Aorta (tissue), 5 donors: ENCODE measurements at regions not wholly inside any gene's neighbourhood (a gene's known extent, or its start where the extent isn't known, plus 50 kb on each side); places are given as distances from the start of the nearest gene placed in this dataset.

ENCODE experiments used
- ATAC-seq: fragments of 200-7000 bp; cut with Tn5 transposase; one replicate; pipeline ENCODE4 v1.9.1; 2022; ENCODE audit warnings: moderate library complexity; ENCODE audit not compliant: low FRiP score
- DNase-seq, 2 donors: peaks; one replicate each; pipeline ENCODE4 v3.0.0-alpha.2; 2020
- H3K27ac ChIP-seq, 2 donors: one replicate each; pipeline ENCODE4 v1.5.1; 2013; ENCODE audit warnings: low read length in 2 of 2, mild to moderate bottlenecking in 2 of 2, moderate library complexity in 2 of 2, control low read depth in 1 of 2, inconsistent platforms in 1 of 2, low read depth in 1 of 2
- H3K27me3 ChIP-seq, 2 donors: one replicate each; pipeline ENCODE4 v1.6.1; 2013; ENCODE audit warnings: control low read depth in 1 of 2, low read length in 1 of 2, mild to moderate bottlenecking in 1 of 2, moderate library complexity in 1 of 2; ENCODE audit not compliant: insufficient read depth in 2 of 2, control insufficient read depth in 1 of 2
- H3K36me3 ChIP-seq, 2 donors: one replicate each; pipeline ENCODE4 v1.6.1; 2013; ENCODE audit warnings: control low read depth in 1 of 2, low read length in 1 of 2, mild to moderate bottlenecking in 1 of 2; ENCODE audit not compliant: insufficient read depth in 2 of 2, control insufficient read depth in 1 of 2
- H3K4me1 ChIP-seq, 2 donors: one replicate each; pipeline ENCODE4 v1.6.1; 2013; ENCODE audit warnings: low read length in 2 of 2, control low read depth in 1 of 2, mild to moderate bottlenecking in 1 of 2, moderate library complexity in 1 of 2; ENCODE audit not compliant: insufficient read depth in 2 of 2, control insufficient read depth in 1 of 2
- H3K4me3 ChIP-seq, 2 donors: one replicate each; pipeline ENCODE4 v1.5.1; 2013; ENCODE audit warnings: low read length in 2 of 2, control low read depth in 1 of 2, mild to moderate bottlenecking in 1 of 2
- H3K9me3 ChIP-seq: one replicate; pipeline ENCODE4 v1.6.1; 2013; ENCODE audit warnings: mild to moderate bottlenecking, low read length; ENCODE audit not compliant: control insufficient read depth
- WGBS, 2 donors: extraction: QIAGEN DNeasy Blood & Tissue Kit; methylation state at CpG; one replicate each; pipeline ENCODE4 v1.1.7; 2013; 5-methylcytosine and 5-hydroxymethylcytosine counted together
- intact Hi-C, 2 donors: fragments of 100-400 bp; cut with DNase I; formaldehyde crosslinking; loops; one replicate each; pipeline versions ENCODE4 v1.14.2 to v1.15.0; 2022
- donor health status: healthy with polysubstance abuse.
- donor health status: Bipolar disorder and iron deficiency.
- donor health status: DM: no; HTN: no; CAD: no.
- donor health status: DM: no; HTN: no; CAD: no.
- donor health status: DM: yes; HTN: yes; CAD: no.

DNA sequence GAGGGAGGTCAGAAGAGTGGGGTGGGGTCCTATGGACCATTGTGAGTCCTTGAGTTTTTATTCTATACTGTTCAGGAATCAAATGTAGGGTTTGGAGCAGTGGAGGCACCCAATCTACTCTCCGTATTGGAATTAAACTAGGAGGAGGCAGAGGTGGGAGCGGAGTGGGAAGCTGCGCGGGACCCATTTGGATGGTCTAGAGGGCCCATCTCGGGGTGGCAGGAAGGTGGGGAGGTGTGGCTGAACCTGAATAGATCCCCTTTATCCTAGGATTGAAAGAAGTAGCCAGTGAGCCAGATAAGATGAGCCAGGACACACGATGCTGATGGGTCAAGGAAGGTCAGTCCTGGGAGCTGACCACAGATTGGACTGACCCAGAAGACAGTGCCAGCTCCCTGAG lies 325.8 kb downstream of the AJAP1 start:
- peak in 1 of 2 donors; percentile 23 for DNase-seq
- no peaks in the 10 kb centered on the region for H3K27me3 ChIP-seq
- H3K4me1 ChIP-seq, result no peaks in the 10 kb centered on the region
- no peaks in the 10 kb centered on the region for H3K36me3 ChIP-seq
- no peak for ATAC-seq
- intact Hi-C loops, result no loop called here
- no peak overlapping the region for H3K4me3 ChIP-seq
- H3K27ac ChIP-seq, result no peak overlapping the region
- WGBS, 2 donors, result 81 to 86% methylated on average over 6 of the region's 6 CpGs
- peaks cover 1% of the 10 kb centered on the region for H3K9me3 ChIP-seq

DNA sequence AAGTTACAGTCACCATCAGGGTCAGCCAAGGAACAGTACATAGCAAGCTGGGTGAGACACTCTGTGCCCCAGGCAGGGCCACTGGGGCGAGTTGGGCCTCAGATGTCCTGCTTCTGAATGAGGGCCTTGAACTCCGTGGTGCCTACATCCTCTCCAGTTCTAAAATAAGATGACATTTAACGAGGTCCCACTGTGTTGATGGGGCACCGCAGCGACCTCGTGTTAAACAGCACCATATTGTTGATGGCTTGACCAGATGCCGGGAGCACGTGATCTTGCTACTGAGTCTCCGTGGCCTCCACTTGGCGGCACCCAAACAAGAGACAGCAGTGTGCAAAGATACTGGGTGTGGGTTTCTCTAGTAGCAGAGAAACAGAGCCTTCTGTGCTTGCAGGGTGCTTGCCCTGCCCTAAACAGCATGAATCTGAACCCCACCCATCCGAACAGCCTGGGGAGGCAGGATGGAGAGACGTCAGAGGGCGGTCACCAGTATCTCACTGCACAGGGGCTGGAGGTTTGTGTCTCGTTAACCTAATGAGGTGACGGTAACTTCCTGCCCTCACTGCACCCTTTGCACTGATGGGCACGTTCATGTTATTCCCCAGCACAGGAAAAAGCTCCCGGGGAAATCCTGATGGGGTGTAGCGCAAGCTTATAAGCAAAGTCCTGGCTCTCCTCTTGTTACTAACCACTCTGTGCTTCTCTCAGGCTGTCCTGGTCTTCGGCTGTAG lies 324.4 kb downstream of the AJAP1 start:
- intact Hi-C loops, result no loop called here
- Histone ChIP-seq H3K4me1 (no peaks in the 10 kb centered on the region), H3K4me3 (no peak overlapping the region), H3K36me3 (no peaks in the 10 kb centered on the region), H3K27ac (no peak overlapping the region), H3K9me3 (peaks cover under 1% of the 10 kb centered on the region), H3K27me3 (no peaks in the 10 kb centered on the region)
- WGBS, 2 donors, result 63 to 65% methylated on average over 19 of the region's 19 CpGs
- no peak for ATAC-seq
- peak in 1 of 2 donors; percentile 38 for DNase-seq

DNA sequence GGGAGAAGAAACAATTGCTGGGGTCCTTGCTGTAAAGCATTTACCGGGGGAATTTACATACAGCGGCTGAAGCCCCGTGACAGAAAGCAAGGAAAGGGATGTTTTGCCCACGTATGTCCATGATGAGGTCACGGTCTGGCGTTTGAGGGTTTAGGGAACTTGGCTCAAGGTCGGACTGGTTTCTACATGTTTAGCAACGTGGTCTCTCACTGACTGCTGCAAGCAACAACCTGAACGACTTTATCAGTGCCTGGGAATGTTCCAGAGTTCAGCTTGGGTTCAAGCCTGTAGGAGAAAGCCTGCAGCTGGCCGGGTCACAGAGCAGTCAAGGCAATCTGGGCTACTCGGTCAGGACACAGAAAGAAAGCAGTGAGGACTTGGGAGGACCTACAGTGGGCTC lies 323.3 kb downstream of the AJAP1 start:
- H3K27ac ChIP-seq, result no peak overlapping the region
- ATAC-seq (no peak), DNase-seq (peak in 1 of 2 donors; percentile 15)
- no peaks in the 10 kb centered on the region for H3K36me3 ChIP-seq
- no peaks in the 10 kb centered on the region for H3K27me3 ChIP-seq
- no peaks in the 10 kb centered on the region for H3K9me3 ChIP-seq
- no peaks in the 10 kb centered on the region for H3K4me1 ChIP-seq
- intact Hi-C loops, result no loop called here
- WGBS, 2 donors, result 45 to 55% methylated on average over 10 of the region's 11 CpGs
- no peak overlapping the region for H3K4me3 ChIP-seq

DNA sequence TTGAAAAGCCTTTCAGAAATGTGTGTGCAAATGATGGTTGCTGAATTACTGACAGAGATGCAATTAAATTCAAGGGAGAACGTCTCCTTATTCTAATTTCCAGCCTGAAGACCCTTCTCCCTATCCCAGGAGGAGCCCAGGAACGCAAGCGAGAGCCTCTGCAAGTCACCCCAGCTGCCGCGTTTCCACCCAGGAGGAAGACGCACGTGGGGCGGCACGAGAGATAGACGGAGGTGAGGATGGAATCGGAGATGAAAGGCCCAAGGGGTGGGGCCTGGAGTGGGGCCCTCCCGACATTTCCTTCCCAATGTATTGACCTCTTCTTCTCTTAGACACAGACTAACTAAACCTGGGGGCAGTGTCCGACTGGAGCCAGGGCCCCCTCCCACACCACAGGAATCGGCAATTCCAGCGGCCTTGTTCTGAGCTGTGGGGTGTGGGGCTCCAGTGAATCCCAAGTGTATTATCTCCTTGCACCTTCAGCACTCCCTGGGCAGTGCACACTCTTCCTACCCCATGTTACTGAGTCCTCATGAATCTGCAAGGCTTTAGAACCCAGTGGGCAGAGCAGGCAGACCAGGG lies 322.5 kb downstream of the AJAP1 start:
- peak in 1 of 2 donors; percentile 45 for DNase-seq
- WGBS, 2 donors, result 80 to 85% methylated on average over 15 of the region's 15 CpGs
- Histone ChIP-seq H3K4me3 (no peak overlapping the region), H3K36me3 (no peaks in the 10 kb centered on the region), H3K9me3 (no peaks in the 10 kb centered on the region), H3K27me3 (no peaks in the 10 kb centered on the region), H3K4me1 (no peaks in the 10 kb centered on the region), H3K27ac (no peak overlapping the region)
- ATAC-seq, result no peak
- intact Hi-C loops, result no loop called here

DNA sequence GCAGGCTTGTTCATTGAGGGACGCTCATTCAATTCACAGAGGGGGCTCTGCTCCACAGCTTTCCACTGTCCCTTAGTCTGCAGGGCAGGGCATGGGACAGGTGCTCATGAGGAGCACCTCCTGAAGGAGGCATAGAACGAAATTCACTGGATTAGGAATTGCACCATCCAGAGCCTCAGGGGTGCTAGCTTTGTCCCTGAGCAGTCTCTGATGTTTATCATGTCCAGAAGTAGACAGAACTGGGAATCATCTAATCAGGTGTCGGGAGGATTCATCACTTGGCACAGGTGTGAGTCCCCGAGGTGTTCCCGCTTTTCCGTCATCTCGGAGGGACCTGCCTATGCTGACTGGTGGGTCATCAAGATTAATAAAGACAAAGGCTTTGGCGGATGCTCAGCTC lies 321.4 kb downstream of the AJAP1 start:
- Histone ChIP-seq H3K36me3 (no peaks in the 10 kb centered on the region), H3K27me3 (no peaks in the 10 kb centered on the region), H3K27ac (no peak overlapping the region), H3K4me1 (no peaks in the 10 kb centered on the region), H3K9me3 (no peaks in the 10 kb centered on the region), H3K4me3 (no peak overlapping the region)
- ATAC-seq (no peak), DNase-seq (no peak)
- intact Hi-C loops, result no loop called here
- 82 to 86% methylated on average over 8 of the region's 8 CpGs for WGBS, 2 donors

DNA sequence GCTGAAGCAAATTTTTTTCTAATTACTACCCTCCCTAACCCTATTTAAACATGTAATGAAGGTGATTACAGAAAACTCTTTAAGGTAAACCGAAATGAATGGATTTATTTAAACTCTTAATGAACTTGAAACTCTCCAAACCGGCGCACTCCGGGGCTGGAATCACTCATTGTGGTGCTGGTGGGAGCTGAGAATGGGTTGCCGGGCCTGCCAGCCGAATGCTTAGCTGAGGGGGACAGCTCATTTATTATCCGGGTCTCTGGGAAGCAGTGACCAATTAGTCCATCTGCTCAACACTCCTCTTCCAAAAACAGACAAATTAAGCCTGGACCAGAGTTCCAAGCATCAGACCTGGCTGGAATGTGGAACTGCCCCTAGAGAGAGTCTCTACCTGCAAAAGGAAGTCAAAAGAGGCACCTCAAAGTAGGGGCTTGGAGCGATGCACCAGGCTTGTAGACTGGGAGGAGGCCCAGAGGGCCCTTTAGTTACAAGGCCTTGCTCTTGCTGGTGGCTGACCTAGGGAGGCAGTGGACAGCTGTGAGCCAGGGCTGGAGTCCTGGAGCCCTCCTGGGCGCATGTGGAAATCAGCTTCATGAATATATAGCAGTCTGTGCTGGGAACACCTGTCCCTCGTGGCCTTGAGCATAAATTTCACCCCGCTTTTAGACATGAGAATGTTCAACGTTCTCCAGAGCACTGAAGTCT lies 320.7 kb downstream of the AJAP1 start:
- H3K9me3 ChIP-seq, result no peaks in the 10 kb centered on the region
- H3K27ac ChIP-seq, result no peak overlapping the region
- ATAC-seq (no peak), DNase-seq (no peak)
- H3K4me3 ChIP-seq, result no peak overlapping the region
- intact Hi-C loops, result no loop called here
- no peaks in the 10 kb centered on the region for H3K27me3 ChIP-seq
- 63 to 76% methylated on average over 12 of the region's 12 CpGs for WGBS, 2 donors
- no peaks in the 10 kb centered on the region for H3K4me1 ChIP-seq
- no peaks in the 10 kb centered on the region for H3K36me3 ChIP-seq

DNA sequence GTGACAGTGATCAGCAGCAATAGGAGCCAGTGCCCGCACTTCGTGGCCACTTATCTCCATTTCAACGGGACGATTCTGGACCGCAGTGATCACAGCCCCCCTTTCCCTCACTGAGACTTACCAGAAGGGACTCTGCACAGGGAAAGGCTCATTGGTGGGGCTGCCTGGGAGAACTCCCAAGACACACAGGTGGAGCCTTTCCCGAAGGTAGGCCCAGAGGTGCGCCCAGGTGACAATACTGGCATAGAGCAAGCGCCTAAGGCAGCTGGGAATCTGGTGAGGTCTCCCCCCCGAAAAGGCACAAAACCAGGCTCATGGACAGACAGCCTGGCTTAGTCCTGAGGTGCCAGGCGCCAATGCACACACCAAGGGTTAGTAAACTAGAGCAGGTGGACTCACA lies 318.9 kb downstream of the AJAP1 start:
- Histone ChIP-seq H3K36me3 (no peaks in the 10 kb centered on the region), H3K9me3 (no peaks in the 10 kb centered on the region), H3K27ac (no peak overlapping the region), H3K27me3 (no peaks in the 10 kb centered on the region), H3K4me3 (no peak overlapping the region), H3K4me1 (no peaks in the 10 kb centered on the region)
- WGBS, 2 donors, result 86 to 89% methylated on average over 10 of the region's 10 CpGs
- DNase-seq (no peak), ATAC-seq (no peak)
- intact Hi-C loops, result no loop called here

DNA sequence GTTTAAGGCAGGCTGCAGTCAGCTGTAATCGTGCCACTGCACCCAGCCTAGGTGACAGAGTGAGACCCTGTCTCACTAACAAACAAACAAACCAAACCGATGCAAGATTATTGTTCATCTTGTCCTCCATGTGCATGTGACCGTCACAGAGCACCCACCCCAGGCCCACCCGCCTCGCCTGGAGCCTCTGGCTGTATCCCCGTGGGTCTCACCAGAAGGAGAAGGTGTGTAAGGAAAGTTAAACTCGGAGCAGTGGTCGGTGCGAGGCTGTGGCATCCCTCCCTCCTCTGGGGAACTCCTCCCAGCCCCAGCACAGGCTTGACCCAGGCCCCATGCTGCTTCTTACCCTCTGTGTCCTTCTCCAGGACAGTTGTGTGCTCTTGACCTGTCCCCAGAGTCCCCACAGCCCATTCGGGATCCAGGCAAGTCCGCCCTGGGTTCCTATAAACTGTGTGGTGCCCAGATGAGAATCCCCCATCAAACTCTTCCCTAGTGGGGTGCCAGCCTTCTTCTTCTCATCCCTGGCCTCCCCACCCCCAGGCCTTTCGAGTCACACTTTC lies 318.4 kb downstream of the AJAP1 start:
- intact Hi-C loops, result no loop called here

More for the DNA sequence above, 318.4 kb downstream of the AJAP1 start:
- ATAC-seq (no peak), DNase-seq (no peak)
- no peaks in the 10 kb centered on the region for H3K4me1 ChIP-seq
- no peak overlapping the region for H3K27ac ChIP-seq
- WGBS, 2 donors, result 82 to 83% methylated on average over 12 of the region's 12 CpGs
- no peaks in the 10 kb centered on the region for H3K27me3 ChIP-seq
- H3K4me3 ChIP-seq, result no peak overlapping the region
- H3K36me3 ChIP-seq, result no peaks in the 10 kb centered on the region
- H3K9me3 ChIP-seq, result no peaks in the 10 kb centered on the region
